ENCODE measurements at regions not wholly inside any gene's neighbourhood (a gene's known extent, or its start where the extent isn't known, plus 50 kb on each side); places are given as distances from the start of the nearest gene placed in this dataset.

GRCh38 chr11:116148645-116149044, 624.1 kb downstream of the BUD13 start:
- no peak overlapping the region for H3K9ac ChIP-seq
- H3K36me3 ChIP-seq (replicated peaks in 1 of 2; ENCODE audit: control insufficient read depth in 1 of 2, insufficient read depth in 2 of 2, low read length in 1 of 2) = no peaks in the 10 kb centered on the region
- H3K9me3 ChIP-seq = 0 out of 2 replicates have a peak, but pooled peaks cover 3% of the 10 kb centered on the region
- no peak overlapping the region for H3K27ac ChIP-seq (ENCODE audit: low read depth in 2 of 2, low read length in 1 of 2)
- no peak overlapping the region for H2AFZ ChIP-seq (ENCODE audit: low read depth)
- no peaks in the 10 kb centered on the region for H4K20me1 ChIP-seq (ENCODE audit: insufficient read depth)
- no peaks in the 10 kb centered on the region; a peak in 1 of 4 replicates for H3K4me1 ChIP-seq (ENCODE audit: control insufficient read depth in 1 of 2, insufficient read depth in 2 of 2, low read depth in 1 of 2, low read length in 1 of 2)
- H3K79me2 ChIP-seq (ENCODE audit: insufficient read depth) = no peaks in the 10 kb centered on the region
- TF ChIP-seq ELF1 (IDR thresholded peaks at IDR 0.05) (no peak), FOXM1 (IDR thresholded peaks at IDR 0.05; ENCODE audit: low read depth) (no peak), RXRA (IDR thresholded peaks at IDR 0.05; ENCODE audit: borderline replicate concordance, low read depth) (no peak), SMC3 (IDR thresholded peaks at IDR 0.05; ENCODE audit: low read depth, low read length) (no peak), EZH2phosphoT487 (IDR thresholded peaks at IDR 0.05; ENCODE audit: borderline replicate concordance, low read depth) (no peak)
- TF ChIP-seq, protein P1, sequence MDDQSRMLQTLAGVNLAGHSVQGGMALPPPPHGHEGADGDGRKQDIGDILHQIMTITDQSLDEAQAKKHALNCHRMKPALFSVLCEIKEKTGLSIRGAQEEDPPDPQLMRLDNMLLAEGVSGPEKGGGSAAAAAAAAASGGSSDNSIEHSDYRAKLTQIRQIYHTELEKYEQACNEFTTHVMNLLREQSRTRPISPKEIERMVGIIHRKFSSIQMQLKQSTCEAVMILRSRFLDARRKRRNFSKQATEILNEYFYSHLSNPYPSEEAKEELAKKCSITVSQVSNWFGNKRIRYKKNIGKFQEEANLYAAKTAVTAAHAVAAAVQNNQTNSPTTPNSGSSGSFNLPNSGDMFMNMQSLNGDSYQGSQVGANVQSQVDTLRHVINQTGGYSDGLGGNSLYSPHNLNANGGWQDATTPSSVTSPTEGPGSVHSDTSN (IDR thresholded peaks at IDR 0.05) = no peak
- TF ChIP-seq, protein P2, sequence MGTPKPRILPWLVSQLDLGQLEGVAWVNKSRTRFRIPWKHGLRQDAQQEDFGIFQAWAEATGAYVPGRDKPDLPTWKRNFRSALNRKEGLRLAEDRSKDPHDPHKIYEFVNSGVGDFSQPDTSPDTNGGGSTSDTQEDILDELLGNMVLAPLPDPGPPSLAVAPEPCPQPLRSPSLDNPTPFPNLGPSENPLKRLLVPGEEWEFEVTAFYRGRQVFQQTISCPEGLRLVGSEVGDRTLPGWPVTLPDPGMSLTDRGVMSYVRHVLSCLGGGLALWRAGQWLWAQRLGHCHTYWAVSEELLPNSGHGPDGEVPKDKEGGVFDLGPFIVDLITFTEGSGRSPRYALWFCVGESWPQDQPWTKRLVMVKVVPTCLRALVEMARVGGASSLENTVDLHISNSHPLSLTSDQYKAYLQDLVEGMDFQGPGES (IDR thresholded peaks at IDR 0.05; ENCODE audit: low read depth, low read length) = no peak
- H3K4me2 ChIP-seq = no peak overlapping the region
- DNase-seq = no peak
- ChIA-PET CTCF (interaction anchor here (1.3 kb wide), 1 partner anchor 22 kb away, joined by 5 read pairs; no protein-coding TSS in a partner anchor), POLR2A (no interaction called here)
- H3F3A ChIP-seq (replicated peaks; ENCODE audit: insufficient read depth) = peaks cover 3% of the 10 kb centered on the region
- no peaks in the 10 kb centered on the region for H3K27me3 ChIP-seq (ENCODE audit: insufficient read depth)
- H3K9me2 ChIP-seq = no peaks in the 10 kb centered on the region
- 21% methylated on average over 2 of the region's 2 CpGs for WGBS (ENCODE audit: low lambda C conversion rate)
- H3K4me3 ChIP-seq (ENCODE audit: low read depth in 2 of 2, low read length in 1 of 2) = no peak overlapping the region

DNA sequence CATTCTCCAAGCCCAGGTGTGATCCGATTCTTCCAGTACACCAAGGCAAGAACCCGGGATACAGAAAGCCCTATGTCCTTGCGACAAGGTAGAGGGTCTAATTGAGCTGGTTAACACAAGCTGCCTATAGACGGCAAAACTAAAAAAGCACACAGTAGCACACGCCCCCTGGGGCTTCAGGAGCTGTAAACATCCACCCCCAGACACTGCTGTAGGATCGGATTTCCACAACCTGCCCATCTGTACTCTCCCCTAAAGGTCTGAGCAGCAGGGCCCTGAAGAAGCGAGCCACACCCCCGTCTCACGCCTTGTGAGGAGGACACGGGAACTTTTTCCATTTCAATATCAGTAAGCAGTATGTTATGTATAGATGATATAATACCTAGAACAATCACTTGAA, 624.7 kb downstream of the BUD13 start:
- no peak for TF ChIP-seq NRF1 (IDR thresholded peaks at IDR 0.05; ENCODE audit: low read depth, low read length)
- TF ChIP-seq RFX5 (IDR thresholded peaks at IDR 0.05; ENCODE audit: low read length) = no peak
- no peak for TF ChIP-seq SMC3 (IDR thresholded peaks at IDR 0.05; ENCODE audit: low read depth, low read length)
- no peak for TF ChIP-seq TCF12 (IDR thresholded peaks at IDR 0.05)
- ChIA-PET CTCF (interaction anchor here (1.3 kb wide), 1 partner anchor 23 kb away, joined by 5 read pairs; no protein-coding TSS in a partner anchor), POLR2A (no interaction called here)
- H3K9me3 ChIP-seq = 0 out of 2 replicates have a peak, but pooled peaks cover 3% of the 10 kb centered on the region
- no peaks in the 10 kb centered on the region for H3K9me2 ChIP-seq
- no peaks in the 10 kb centered on the region for H3K36me3 ChIP-seq (replicated peaks in 1 of 2; ENCODE audit: control insufficient read depth in 1 of 2, insufficient read depth in 2 of 2, low read length in 1 of 2)
- DNase-seq = no peak
- H3K79me2 ChIP-seq (ENCODE audit: insufficient read depth) = no peaks in the 10 kb centered on the region
- H3K4me3 ChIP-seq (ENCODE audit: low read depth in 2 of 2, low read length in 1 of 2) = no peak overlapping the region
- H3K27ac ChIP-seq (ENCODE audit: low read depth in 2 of 2, low read length in 1 of 2) = no peak overlapping the region
- H3K27me3 ChIP-seq (ENCODE audit: insufficient read depth) = no peaks in the 10 kb centered on the region
- no peaks in the 10 kb centered on the region for H4K20me1 ChIP-seq (ENCODE audit: insufficient read depth)
- H3F3A ChIP-seq (replicated peaks; ENCODE audit: insufficient read depth) = peaks cover 3% of the 10 kb centered on the region
- no peak overlapping the region for H3K4me2 ChIP-seq
- H2AFZ ChIP-seq (ENCODE audit: low read depth) = no peak overlapping the region
- 44% methylated on average over 9 of the region's 10 CpGs for WGBS (ENCODE audit: low lambda C conversion rate)
- H3K4me1 ChIP-seq (ENCODE audit: control insufficient read depth in 1 of 2, insufficient read depth in 2 of 2, low read depth in 1 of 2, low read length in 1 of 2) = no peaks in the 10 kb centered on the region; a peak in 1 of 4 replicates
- H3K9ac ChIP-seq = no peak overlapping the region

All from SK-N-SH (cell line).